Suprapubic skin (tissue), 3 donors: ENCODE measurements at regions not wholly inside any gene's neighbourhood (a gene's known extent, or its start where the extent isn't known, plus 50 kb on each side); places are given as distances from the start of the nearest gene placed in this dataset.

Experiments
- POLR2AphosphoS5 ChIP-seq, 3 donors: sonication (generic); formaldehyde crosslinking; IDR thresholded peaks; one replicate each; pipeline ENCODE4 v1.6.1; 2017; ENCODE audit warnings: antibody characterized with exemption in 3 of 3
- TF ChIP-seq, protein P1 (sequence below), 2 donors: fragments of 200-600 bp in 1 of 2; fragments of 450-650 bp in 1 of 2; sonication (generic) in 1 of 2; IDR thresholded peaks; one replicate each; pipeline ENCODE4 v1.5.1; 2016 to 2019; ENCODE audit warnings: antibody characterized with exemption in 2 of 2, mild to moderate bottlenecking in 1 of 2, moderate library complexity in 1 of 2

DNA sequence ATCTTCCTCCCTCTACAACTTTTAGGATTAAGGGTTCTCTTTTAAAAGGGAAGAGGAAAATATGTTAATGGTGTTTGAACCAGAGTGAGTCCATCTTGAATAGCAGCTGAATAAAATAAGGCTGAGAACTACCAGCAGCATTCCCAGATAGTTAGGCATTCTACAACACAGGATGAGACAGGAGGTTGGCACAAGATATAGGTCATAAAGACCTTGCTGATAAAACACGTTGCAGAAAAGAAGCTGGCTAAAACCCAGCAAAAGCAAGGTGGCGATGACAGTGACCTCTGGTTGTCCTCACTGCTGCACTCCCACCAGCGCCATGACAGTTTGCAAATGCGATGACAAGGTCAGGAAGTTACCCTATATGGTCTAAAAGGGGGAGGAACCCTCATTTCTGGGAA, 77.8 kb downstream of the PLK2 start:
- TF ChIP-seq, protein P1, sequence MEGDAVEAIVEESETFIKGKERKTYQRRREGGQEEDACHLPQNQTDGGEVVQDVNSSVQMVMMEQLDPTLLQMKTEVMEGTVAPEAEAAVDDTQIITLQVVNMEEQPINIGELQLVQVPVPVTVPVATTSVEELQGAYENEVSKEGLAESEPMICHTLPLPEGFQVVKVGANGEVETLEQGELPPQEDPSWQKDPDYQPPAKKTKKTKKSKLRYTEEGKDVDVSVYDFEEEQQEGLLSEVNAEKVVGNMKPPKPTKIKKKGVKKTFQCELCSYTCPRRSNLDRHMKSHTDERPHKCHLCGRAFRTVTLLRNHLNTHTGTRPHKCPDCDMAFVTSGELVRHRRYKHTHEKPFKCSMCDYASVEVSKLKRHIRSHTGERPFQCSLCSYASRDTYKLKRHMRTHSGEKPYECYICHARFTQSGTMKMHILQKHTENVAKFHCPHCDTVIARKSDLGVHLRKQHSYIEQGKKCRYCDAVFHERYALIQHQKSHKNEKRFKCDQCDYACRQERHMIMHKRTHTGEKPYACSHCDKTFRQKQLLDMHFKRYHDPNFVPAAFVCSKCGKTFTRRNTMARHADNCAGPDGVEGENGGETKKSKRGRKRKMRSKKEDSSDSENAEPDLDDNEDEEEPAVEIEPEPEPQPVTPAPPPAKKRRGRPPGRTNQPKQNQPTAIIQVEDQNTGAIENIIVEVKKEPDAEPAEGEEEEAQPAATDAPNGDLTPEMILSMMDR (IDR thresholded peaks at IDR 0.05): no peak
- no peak for TF ChIP-seq POLR2AphosphoS5 (IDR thresholded peaks at IDR 0.05)
